Ishikawa (cell line): ENCODE measurements at regions not wholly inside any gene's neighbourhood (a gene's known extent, or its start where the extent isn't known, plus 50 kb on each side); places are given as distances from the start of the nearest gene placed in this dataset.

Experiments
- CEBPB ChIP-seq: IDR thresholded peaks from 2 replicates; pipeline ENCODE4 v1.6.1; 2012
- CREB1 ChIP-seq: IDR thresholded peaks from 2 replicates; pipeline ENCODE4 v1.6.1; 2012; ENCODE audit warnings: low read depth
- EGR1 ChIP-seq: IDR thresholded peaks from 2 replicates; pipeline ENCODE4 v1.6.1; 2012
- EP300 ChIP-seq: IDR thresholded peaks from 2 replicates; pipeline ENCODE4 v1.6.1; 2012; ENCODE audit warnings: borderline replicate concordance
- FOXM1 ChIP-seq: IDR thresholded peaks from 2 replicates; pipeline ENCODE4 v1.6.1; 2012; ENCODE audit warnings: low read depth, borderline replicate concordance
- NFIC ChIP-seq: IDR thresholded peaks from 2 replicates; pipeline ENCODE4 v1.6.1; 2012
- RAD21 ChIP-seq: IDR thresholded peaks from 2 replicates; pipeline ENCODE4 v1.6.1; 2012; ENCODE audit warnings: low read depth
- REST ChIP-seq: IDR thresholded peaks from 2 replicates; pipeline ENCODE4 v1.6.1; 2012; ENCODE audit warnings: low read depth, mild to moderate bottlenecking
- TAF1 ChIP-seq: IDR thresholded peaks from 2 replicates; pipeline ENCODE4 v1.6.1; 2012; ENCODE audit warnings: low read depth, mild to moderate bottlenecking
- TCF12 ChIP-seq: IDR thresholded peaks from 2 replicates; pipeline ENCODE4 v1.6.1; 2012; ENCODE audit warnings: low read depth
- TEAD4 ChIP-seq: IDR thresholded peaks from 2 replicates; pipeline ENCODE4 v1.6.1; 2012
- USF1 ChIP-seq: IDR thresholded peaks from 2 replicates; pipeline ENCODE4 v1.6.1; 2012
- YY1 ChIP-seq: IDR thresholded peaks from 2 replicates; pipeline ENCODE4 v1.6.1; 2012; ENCODE audit warnings: low read depth
- TF ChIP-seq, protein P1 (sequence below): IDR thresholded peaks from 2 replicates; pipeline ENCODE4 v1.6.1; 2012

- no peak for TF ChIP-seq TCF12
- TF ChIP-seq CEBPB = no peak
- TF ChIP-seq CREB1 = no peak
- no peak for TF ChIP-seq REST
- TF ChIP-seq RAD21 = no peak
Measured at GRCh38 chr2:145494441-145494840, 974.5 kb upstream of the ZEB2 start.

DNA sequence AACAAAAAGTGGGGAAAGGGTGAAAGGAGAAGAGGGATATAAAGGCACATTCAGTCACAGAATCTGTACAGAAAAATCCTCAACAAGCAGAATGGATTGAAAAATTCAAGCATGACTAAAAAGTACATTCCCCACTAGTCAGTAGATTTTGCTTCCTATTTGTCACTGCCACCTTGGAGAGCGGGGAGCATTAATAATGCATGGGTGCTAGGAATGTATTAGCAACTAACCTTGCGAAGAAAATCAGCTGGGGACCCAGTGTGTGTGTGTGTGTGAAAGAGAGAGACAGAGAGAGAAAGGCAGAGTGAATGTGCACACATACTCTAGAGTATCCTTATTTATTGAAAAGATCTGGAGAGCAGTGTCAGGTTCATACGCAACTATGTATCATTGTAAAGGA, 968.7 kb upstream of the ZEB2 start:
- TF ChIP-seq EGR1 (no peak), TAF1 (no peak), CREB1 (no peak), USF1 (no peak), EP300 (no peak), TEAD4 (no peak), TCF12 (no peak), NFIC (no peak), RAD21 (no peak), REST (no peak), FOXM1 (no peak)

DNA sequence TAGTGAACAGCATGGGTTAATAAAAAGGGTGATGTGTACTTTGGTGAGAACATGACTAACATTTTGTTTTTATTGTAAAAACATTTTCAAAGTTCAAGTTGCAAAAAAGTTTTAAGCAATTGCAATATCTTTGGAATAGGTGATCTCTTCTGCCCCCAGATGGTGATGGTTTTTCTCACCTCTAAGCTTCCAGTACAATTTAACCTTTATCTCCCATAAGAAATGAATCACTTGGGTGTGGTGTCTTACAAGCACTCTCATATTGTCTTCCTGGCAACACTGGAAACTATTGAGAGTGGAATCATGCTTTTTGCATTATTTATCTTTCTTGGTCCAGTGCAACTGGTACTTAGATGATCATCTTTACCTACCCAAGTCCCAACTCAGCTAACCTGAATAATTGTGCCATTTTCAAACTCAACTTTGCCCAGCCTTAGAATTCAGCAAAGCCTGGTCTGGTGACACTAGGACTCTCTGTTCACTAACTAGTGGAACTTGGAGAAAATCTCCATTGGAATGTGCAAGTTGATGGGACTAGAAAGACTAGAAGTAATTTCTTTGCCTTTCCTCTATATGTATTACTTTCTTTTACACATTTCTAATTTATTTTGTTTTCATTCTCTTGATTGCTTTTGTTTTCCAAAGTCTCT, 964.7 kb upstream of the ZEB2 start:
- TF ChIP-seq FOXM1 (no peak), EGR1 (no peak), YY1 (no peak)
- TF ChIP-seq, protein P1, sequence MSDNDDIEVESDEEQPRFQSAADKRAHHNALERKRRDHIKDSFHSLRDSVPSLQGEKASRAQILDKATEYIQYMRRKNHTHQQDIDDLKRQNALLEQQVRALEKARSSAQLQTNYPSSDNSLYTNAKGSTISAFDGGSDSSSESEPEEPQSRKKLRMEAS = no peak

DNA sequence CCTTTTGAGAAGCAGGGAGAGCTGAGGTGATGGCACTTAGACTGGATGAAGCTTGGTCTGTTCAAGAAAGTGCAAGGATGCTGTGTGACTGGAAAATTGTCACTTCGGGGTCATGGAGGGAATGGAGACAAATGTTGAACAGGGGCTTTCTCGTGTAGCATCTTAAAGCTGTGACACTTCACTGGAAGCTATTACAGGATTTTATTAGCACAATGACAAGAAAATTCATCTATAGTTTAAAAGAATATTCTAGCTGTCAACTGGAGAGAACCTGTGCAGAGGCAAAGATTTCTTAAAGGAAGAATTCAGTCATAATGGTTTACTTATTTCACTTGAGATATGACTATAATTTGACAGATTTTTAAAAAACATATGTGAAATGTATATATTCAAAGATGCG, 963.9 kb upstream of the ZEB2 start:
- TF ChIP-seq CEBPB = no peak
- no peak for TF ChIP-seq REST
- no peak for TF ChIP-seq CREB1
- no peak for TF ChIP-seq FOXM1
- TF ChIP-seq EGR1 = no peak

GRCh38 chr2:145481334-145481922, 961.5 kb upstream of the ZEB2 start:
- no peak for TF ChIP-seq TCF12
- no peak for TF ChIP-seq TAF1
- TF ChIP-seq RAD21 = no peak
- TF ChIP-seq, protein P1 = no peak
- no peak for TF ChIP-seq REST
- TF ChIP-seq NFIC = no peak
